HG03139 (cell line): ENCODE measurements at regions not wholly inside any gene's neighbourhood (a gene's known extent, or its start where the extent isn't known, plus 50 kb on each side); places are given as distances from the start of the nearest gene placed in this dataset.
A peak's percentile ranks its signal among the peaks of the same experiment; 100 is the strongest.

Experiments
- ATAC-seq: cut with Tn5 transposase; IDR thresholded peaks from one replicate; pipeline ENCODE4 v1.9.1; 2021; ENCODE audit not compliant: unreplicated experiment

- ATAC-seq, result peak; percentile 93
Observed at GRCh38 chr2:41736105-41736567, 311.7 kb upstream of the PKDCC start.

DNA sequence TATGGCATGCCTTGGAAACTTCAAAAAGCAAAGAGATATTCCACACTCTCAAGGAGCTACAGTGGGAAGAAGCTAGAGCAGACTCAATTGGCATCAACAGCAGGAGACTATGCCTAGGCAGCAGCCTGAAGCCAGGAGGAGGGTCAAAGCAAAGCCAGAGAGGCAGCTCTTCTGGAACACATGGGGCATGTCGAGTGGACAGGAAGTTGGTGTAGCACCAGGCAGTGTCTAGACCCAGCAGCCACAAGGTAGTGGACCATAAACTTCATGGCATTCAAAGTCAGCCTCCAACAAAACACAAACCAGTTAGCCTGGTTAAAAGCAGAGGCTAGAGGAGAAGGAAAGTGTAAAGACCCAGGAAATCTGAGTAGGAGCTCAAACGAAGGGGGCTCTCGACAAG lies 311.2 kb upstream of the PKDCC start:
- ATAC-seq, result peak; percentile 38

DNA sequence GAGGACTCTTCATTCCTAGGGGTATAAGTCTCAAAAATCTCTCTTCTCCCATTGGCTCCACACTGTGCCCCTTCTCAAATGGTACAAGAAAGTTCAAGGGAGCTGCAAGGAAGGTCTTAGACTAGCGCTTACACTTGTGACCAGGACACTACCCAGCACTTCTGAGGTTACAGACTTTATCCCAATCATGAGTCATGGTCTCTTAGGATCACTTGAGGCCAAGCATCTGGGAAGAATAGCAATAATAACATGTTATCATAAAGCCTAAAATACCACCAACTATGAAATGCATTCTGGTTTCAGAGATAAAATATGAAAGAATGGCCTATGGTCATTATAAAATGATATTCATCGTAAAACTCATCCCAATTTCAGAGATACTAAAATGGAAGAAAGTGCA lies 309.9 kb upstream of the PKDCC start:
- ATAC-seq, result no peak

- peak; percentile 97 for ATAC-seq
Observed at GRCh38 chr2:41741951-41742595, 305.7 kb upstream of the PKDCC start.

DNA sequence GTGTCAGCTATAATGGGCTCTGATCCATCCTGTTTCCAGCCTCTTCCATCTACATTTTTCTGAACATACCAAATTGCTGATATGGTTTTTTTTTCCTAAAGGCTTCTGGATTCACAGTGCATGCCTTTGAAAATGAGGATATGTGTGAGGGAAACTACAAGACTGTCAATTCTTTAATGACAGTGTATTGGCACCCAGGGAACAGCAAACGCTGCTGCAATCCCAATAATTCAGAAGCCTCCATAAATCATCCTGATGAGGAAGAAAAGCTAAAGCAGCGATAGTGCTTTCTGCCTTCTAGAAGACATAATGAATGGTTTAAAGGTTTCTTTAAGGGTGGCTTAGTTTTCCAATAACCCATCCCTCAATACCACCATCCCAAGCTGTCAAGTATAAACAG lies 304.5 kb upstream of the PKDCC start:
- no peak for ATAC-seq

DNA sequence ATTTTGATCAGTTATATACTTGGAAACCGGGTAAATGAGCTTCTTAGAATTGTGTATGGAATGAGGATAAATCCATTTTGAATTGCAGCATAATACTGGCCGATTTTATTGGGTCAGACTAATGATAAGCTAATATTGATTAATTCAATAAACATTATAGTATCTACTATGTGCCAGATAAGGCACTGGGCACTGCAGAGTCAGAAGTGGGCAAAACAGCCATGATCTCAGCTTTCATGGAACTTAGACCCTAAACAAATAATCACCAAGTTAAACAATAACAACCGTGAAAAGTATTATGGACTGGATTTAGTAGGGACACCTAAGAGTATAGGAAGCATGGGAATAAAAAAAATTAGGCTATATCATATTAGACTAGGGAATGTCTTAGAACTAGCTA lies 297.0 kb upstream of the PKDCC start:
- no peak for ATAC-seq

- no peak for ATAC-seq
Observed at GRCh38 chr2:41759880-41760279, 287.9 kb upstream of the PKDCC start.

DNA sequence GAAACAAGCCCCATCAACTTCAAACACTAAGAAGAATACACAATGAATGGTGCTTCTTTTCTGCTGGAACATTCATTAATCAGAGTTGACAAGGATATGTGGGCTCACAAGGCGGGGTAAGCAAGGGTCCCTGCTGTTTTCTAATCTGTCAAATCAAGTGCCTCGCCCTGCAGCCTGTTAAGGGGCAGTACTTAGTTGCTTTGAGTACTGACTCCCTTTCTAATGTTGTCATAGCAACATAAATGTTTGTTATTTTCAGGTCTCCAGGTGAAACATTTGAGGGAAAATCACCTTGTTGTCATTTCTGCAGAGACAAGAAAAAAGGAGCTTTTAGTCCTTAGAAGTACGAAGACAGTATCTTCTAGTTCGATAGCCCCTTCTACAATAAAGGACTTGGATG lies 284.7 kb upstream of the PKDCC start:
- ATAC-seq, result no peak

- no peak for ATAC-seq
Observed at GRCh38 chr2:41764131-41764530, 283.7 kb upstream of the PKDCC start.

DNA sequence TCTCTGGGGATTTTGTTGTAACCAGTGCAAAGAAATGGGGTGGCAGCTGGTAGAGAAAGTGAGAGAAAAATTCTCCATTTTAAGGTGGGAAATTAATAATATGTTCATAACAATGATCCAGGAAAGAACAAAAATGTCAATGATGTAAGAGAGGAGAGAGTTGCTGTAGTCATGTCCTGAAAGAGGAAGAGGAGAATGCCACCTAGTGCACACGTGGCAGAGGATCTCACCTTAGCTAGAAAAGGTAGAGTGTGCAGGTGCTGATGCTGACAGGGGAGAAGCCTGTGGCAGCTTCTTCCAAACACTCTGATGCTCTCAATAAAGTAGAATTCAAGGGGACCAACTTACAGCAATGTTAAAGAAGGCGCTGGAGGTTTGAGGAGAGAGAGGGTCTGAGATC lies 282.9 kb upstream of the PKDCC start:
- no peak for ATAC-seq

- ATAC-seq, result no peak
Observed at GRCh38 chr2:41768310-41768709, 279.5 kb upstream of the PKDCC start.

- ATAC-seq, result no peak
Observed at GRCh38 chr2:41771710-41772109, 276.1 kb upstream of the PKDCC start.

- no peak for ATAC-seq
Observed at GRCh38 chr2:41772697-41773096, 275.1 kb upstream of the PKDCC start.

- no peak for ATAC-seq
Observed at GRCh38 chr2:41774011-41774605, 273.7 kb upstream of the PKDCC start.

DNA sequence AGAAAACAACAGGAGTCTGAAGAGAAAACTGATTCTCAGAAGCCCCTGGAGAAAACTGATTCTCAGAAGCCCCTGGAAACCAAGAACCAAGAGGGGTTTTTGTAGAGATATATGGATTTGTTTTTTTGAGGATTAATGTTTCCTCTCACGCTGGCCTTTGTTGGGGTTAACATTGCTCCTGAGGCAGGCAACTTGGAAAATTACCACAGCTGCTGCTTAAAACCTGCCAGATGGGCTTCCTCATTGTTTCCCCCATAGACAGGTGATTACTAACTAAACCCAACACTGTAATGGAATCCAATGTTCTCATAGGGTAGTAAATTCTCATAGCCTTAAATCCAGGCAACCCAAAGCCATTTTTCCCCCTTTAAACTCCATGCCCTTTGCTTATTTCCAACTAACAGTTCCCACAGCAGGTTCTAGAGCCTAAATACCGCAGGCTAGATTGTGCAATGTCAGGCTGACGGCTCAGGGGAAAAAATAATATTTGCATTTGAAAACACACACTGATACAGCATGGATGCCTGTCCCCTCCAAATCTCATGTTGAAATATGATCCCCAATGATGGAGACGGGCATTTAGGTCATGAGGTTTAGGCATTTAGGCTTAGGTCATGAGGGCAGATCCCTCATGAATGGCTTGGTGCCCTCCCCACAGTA lies 272.3 kb upstream of the PKDCC start:
- ATAC-seq, result no peak

- ATAC-seq, result no peak
Observed at GRCh38 chr2:41779888-41780287, 267.9 kb upstream of the PKDCC start.

DNA sequence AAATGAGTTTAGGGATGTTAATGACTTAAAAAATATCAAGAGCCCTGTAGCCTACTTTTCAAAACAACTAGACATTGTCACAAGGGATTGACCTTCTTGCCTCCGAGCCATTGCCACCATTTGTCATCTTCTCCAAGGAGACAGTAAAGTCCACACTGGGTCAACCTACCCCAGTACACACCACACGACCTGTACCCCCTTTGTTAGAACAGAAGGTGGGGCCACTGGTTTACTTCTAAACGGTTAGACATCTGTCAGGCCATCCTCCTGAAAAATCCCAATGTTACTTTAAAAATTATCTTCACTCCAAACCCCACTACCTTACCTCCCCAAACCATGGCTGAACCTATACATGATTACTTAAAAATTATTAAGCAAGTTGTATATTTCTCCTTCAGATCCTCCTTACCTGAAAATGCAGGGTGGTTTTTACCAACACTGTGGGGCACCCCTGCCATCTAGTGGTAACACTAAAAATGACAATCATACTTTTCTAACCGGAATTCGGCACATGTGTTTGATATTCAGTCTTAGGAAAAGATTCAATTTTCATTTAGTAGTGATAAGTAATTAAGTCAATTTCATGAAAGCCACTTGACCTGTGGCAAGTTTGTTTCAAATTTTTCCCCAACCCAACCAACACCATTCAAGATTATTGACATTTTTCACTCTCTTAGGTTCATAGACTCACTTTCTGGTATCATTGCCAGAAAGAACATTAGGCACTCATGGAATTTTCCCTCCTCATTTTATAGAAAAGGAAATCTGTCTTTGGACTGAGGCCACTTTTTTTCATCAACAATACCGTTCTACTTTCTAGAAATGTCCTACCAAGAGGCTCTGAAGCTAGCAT lies 265.3 kb upstream of the PKDCC start:
- ATAC-seq, result no peak

- ATAC-seq, result no peak
Observed at GRCh38 chr2:41784496-41784895, 263.3 kb upstream of the PKDCC start.

DNA sequence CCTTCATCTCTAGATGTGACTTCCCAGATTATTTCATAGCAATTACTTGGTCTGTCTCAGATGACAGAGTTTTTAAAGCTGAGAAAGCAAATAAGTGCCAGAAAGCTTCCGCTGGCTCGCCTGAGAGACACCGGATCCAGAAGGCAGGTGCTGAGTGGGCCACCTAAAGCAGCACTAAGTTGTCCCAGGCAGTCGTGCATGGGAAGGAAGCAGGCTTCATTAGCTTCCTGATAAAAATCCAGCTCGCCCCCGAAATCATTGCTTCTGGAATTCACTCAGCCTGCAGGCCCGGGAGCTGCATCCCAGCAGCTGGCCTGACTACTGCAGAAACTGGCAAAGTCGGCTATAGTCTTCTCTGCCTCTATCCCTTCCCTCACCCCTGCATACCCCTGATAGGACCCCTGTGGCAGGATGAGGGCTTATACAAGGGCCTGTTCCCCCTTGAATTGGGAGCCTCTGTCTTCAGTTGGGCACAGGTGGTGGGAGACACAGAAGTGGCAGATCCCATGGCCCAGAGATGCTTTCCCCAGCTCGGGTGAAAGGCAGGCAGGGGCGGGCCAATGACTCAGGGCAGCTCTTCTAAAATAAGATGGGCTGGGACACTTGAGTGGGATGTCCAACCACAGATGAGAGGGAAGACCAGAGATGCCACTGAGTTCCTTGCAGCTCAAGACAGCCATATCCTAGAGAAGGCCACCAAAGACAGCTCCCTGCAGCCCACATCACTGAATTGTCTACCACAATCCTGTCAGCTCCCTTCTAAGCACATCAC lies 262.4 kb upstream of the PKDCC start:
- ATAC-seq, result no peak

GRCh38 chr2:41791523-41791922 lies 256.3 kb upstream of the PKDCC start:
- ATAC-seq, result no peak

GRCh38 chr2:41803361-41803760 lies 244.5 kb upstream of the PKDCC start:
- no peak for ATAC-seq
